NCI-H2029 treated with DMSO at 0.1 percent for 48 hours (cell line): ENCODE measurements at regions not wholly inside any gene's neighbourhood (a gene's known extent, or its start where the extent isn't known, plus 50 kb on each side); places are given as distances from the start of the nearest gene placed in this dataset.
A peak's percentile ranks its signal among the peaks of the same experiment; 100 is the strongest.

Experiments
- DNase-seq: peaks from one replicate; lab custom pipeline; 2025; lab: John Stamatoyannopoulos, UW

GRCh38 chr12:16136219-16136988, 141.1 kb downstream of the SLC15A5 start:
- no peak for DNase-seq

GRCh38 chr12:16135323-16135722, 142.2 kb downstream of the SLC15A5 start:
- no peak for DNase-seq

- DNase-seq, result no peak
These were observed 147.1 kb downstream of the SLC15A5 start for GRCh38 chr12:16130343-16130742.

GRCh38 chr12:16121953-16122352, 155.5 kb downstream of the SLC15A5 start:
- no peak for DNase-seq

- DNase-seq, result peak; percentile 59
These were observed 157.7 kb downstream of the SLC15A5 start for GRCh38 chr12:16119618-16120415.

GRCh38 chr12:16118586-16118985, 158.9 kb downstream of the SLC15A5 start:
- no peak for DNase-seq

GRCh38 chr12:16112612-16113560, 164.6 kb downstream of the SLC15A5 start:
- no peak for DNase-seq

GRCh38 chr12:16112130-16112529, 165.4 kb downstream of the SLC15A5 start:
- DNase-seq, result no peak

GRCh38 chr12:16110596-16110995, 166.9 kb downstream of the SLC15A5 start:
- no peak for DNase-seq

- DNase-seq, result no peak
These were observed 173.6 kb downstream of the SLC15A5 start for GRCh38 chr12:16103851-16104250.

GRCh38 chr12:16100206-16100605, 177.3 kb downstream of the SLC15A5 start:
- DNase-seq, result no peak

GRCh38 chr12:16096273-16096849, 181.1 kb downstream of the SLC15A5 start:
- DNase-seq, result no peak

GRCh38 chr12:16095531-16096110, 181.9 kb downstream of the SLC15A5 start:
- no peak for DNase-seq

- no peak for DNase-seq
These were observed 183.0 kb downstream of the SLC15A5 start for GRCh38 chr12:16094437-16094836.

GRCh38 chr12:16093825-16094224, 182.7 kb downstream of the DERA start:
- DNase-seq, result no peak

GRCh38 chr12:16090974-16091373, 179.8 kb downstream of the DERA start:
- DNase-seq, result no peak

GRCh38 chr12:16088421-16088820, 177.3 kb downstream of the DERA start:
- DNase-seq, result no peak
